RWPE2 (cell line): ENCODE measurements at regions not wholly inside any gene's neighbourhood (a gene's known extent, or its start where the extent isn't known, plus 50 kb on each side); places are given as distances from the start of the nearest gene placed in this dataset.

Experiments
- ATAC-seq: fragments of 200-7000 bp; cut with Tn5 transposase; 3 replicates; pipeline ENCODE4 v1.9.1; 2021; ENCODE audit warnings: low read depth
- DNase-seq: peaks from one replicate; pipeline ENCODE4 v3.0.0-alpha.2; 2020; ENCODE audit warnings: low spot score
- H3K27ac ChIP-seq: fragments of 450-650 bp; 2 replicates; pipeline ENCODE4 v1.5.1; 2017; ENCODE audit warnings: mild to moderate bottlenecking; ENCODE audit not compliant: poor library complexity, severe bottlenecking
- H3K27me3 ChIP-seq: fragments of 250-450 bp; sonication (Bioruptor Pico); 2 replicates; pipeline ENCODE4 v1.5.1; 2021; ENCODE audit warnings: mild to moderate bottlenecking, moderate library complexity; ENCODE audit not compliant: insufficient read depth, poor library complexity, severe bottlenecking
- H3K36me3 ChIP-seq: fragments of 250-450 bp; sonication (Bioruptor Pico); 2 replicates; pipeline ENCODE4 v1.5.1; 2020; ENCODE audit warnings: low read depth, mild to moderate bottlenecking, moderate library complexity
- H3K4me1 ChIP-seq: fragments of 250-450 bp; sonication (Bioruptor Pico); 2 replicates; pipeline ENCODE4 v1.5.1; 2021; ENCODE audit warnings: mild to moderate bottlenecking, moderate library complexity; ENCODE audit not compliant: insufficient read depth, poor library complexity, severe bottlenecking
- H3K4me3 ChIP-seq: fragments of 250-450 bp; sonication (Bioruptor Pico); 2 replicates; pipeline ENCODE4 v1.5.1; 2021; ENCODE audit warnings: mild to moderate bottlenecking, moderate library complexity; ENCODE audit not compliant: severe bottlenecking
- H3K9me3 ChIP-seq: fragments of 250-450 bp; sonication (Bioruptor Pico); 2 replicates; pipeline ENCODE4 v1.5.1; 2021; ENCODE audit warnings: mild to moderate bottlenecking, moderate library complexity; ENCODE audit not compliant: severe bottlenecking
- TF ChIP-seq, protein P1 (sequence below): fragments of 450-650 bp; IDR thresholded peaks from one replicate; pipeline ENCODE4 v1.5.1; 2017; ENCODE audit warnings: mild to moderate bottlenecking, moderate library complexity; ENCODE audit not compliant: poor library complexity, severe bottlenecking

DNA sequence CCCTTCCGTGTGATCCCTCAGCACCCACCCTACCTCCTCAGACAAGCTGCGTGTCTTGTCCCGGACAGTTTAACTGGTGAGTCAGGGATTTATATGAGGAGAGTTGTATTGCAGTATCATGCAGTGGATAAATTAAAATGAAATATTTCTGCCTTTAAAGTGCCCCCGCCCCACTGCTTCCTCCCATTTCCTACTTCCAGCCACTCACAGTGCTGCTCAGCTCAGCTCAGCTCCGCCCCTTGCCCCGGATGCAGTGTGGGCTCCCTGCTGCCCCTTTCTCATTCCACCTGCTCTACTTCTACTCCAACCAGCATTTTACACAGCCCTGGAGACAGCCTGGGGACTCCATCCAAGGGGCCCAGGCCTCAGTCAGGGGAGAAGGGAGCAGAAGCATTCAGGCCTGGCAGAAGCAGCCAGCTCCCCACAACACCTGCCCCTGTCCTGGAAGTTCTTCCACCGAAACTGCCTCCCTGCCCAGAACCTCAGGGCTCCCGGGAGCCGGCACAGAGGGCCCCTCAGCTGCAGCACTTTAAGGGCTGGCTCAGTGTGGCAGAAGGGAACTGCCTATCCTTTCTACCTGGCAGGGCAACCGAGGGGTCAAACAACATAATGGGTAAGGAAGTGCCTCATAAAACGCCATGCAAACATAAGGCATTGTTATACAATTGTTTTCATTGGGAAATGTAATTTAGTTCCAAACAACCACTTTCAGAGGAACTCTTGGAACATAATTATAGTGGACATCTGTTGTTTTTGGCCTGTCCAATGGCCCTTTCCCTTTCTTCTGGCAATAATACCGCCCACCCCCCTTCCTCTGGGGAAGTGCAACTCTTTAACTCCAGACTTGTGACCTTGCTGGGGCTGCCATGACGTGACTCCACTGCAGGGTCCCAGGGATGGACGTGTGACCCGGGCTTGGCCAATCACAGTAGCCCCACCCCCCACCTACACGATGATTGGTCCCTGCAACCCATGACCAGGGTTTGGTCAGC, 102.3 kb downstream of the LIPG start:
- Histone ChIP-seq H3K9me3 (no peaks in the 10 kb centered on the region), H3K4me1 (no peaks in the 10 kb centered on the region), H3K36me3 (no peaks in the 10 kb centered on the region), H3K27ac (no peak overlapping the region), H3K27me3 (no peaks in the 10 kb centered on the region), H3K4me3 (no peak overlapping the region)
- ATAC-seq: no peak
- TF ChIP-seq, protein P1, sequence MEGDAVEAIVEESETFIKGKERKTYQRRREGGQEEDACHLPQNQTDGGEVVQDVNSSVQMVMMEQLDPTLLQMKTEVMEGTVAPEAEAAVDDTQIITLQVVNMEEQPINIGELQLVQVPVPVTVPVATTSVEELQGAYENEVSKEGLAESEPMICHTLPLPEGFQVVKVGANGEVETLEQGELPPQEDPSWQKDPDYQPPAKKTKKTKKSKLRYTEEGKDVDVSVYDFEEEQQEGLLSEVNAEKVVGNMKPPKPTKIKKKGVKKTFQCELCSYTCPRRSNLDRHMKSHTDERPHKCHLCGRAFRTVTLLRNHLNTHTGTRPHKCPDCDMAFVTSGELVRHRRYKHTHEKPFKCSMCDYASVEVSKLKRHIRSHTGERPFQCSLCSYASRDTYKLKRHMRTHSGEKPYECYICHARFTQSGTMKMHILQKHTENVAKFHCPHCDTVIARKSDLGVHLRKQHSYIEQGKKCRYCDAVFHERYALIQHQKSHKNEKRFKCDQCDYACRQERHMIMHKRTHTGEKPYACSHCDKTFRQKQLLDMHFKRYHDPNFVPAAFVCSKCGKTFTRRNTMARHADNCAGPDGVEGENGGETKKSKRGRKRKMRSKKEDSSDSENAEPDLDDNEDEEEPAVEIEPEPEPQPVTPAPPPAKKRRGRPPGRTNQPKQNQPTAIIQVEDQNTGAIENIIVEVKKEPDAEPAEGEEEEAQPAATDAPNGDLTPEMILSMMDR: no peak
- no peak for DNase-seq

DNA sequence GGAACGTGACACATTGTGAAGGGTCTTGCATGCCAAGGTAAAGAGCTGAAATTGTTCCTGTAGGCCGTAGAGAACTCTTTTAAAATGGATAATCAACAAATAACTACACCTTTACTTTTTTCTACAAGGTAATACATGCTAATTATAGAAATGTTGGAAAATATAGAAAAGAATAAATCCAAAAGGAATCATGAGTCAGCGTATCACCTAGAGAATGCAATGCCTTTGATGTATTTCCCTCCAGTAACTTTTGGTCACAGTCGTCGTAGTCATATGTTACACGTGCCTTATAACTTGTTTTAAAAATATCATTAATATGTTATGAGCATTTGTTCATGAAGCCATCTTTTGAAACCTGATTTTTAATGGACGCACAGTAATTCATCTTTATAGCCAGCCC, 100.6 kb downstream of the LIPG start:
- TF ChIP-seq, protein P1: no peak
- no peak for DNase-seq
- Histone ChIP-seq H3K27ac (no peak overlapping the region), H3K4me1 (no peaks in the 10 kb centered on the region), H3K9me3 (no peaks in the 10 kb centered on the region), H3K27me3 (no peaks in the 10 kb centered on the region), H3K36me3 (no peaks in the 10 kb centered on the region), H3K4me3 (no peak overlapping the region)
- ATAC-seq: no peak

- Histone ChIP-seq H3K27ac (no peak overlapping the region), H3K36me3 (no peaks in the 10 kb centered on the region), H3K9me3 (no peaks in the 10 kb centered on the region), H3K27me3 (no peaks in the 10 kb centered on the region), H3K4me3 (no peak overlapping the region), H3K4me1 (peaks cover 3% of the 10 kb centered on the region)
- TF ChIP-seq, protein P1: no peak
- DNase-seq (no peak), ATAC-seq (no peak)
Observed at GRCh38 chr18:49658823-49659404, 97.1 kb downstream of the LIPG start.

- H3K9me3 ChIP-seq: no peaks in the 10 kb centered on the region
- TF ChIP-seq, protein P1: no peak
- H3K27ac ChIP-seq: peak overlapping the region; percentile 12
- H3K27me3 ChIP-seq: no peaks in the 10 kb centered on the region
- peaks cover 3% of the 10 kb centered on the region for H3K4me1 ChIP-seq
- H3K4me3 ChIP-seq: no peak overlapping the region
- DNase-seq (no peak), ATAC-seq (peak; percentile 92)
- no peaks in the 10 kb centered on the region for H3K36me3 ChIP-seq
Observed at GRCh38 chr18:49656073-49656692, 94.3 kb downstream of the LIPG start.
